ENCODE measurements at regions not wholly inside any gene's neighbourhood (a gene's known extent, or its start where the extent isn't known, plus 50 kb on each side); places are given as distances from the start of the nearest gene placed in this dataset.

- Histone ChIP-seq H3K27me3 (ENCODE audit: control insufficient read depth, insufficient read depth, low read length) (no peaks in the 10 kb centered on the region), H3K9ac (ENCODE audit: insufficient read depth, low read length) (no peak overlapping the region), H3K4me2 (ENCODE audit: extremely low read depth, insufficient read depth, low read length) (no peak overlapping the region), H3K79me2 (ENCODE audit: control insufficient read depth, insufficient read depth, low read length) (no peaks in the 10 kb centered on the region), H3K4me3 (replicated peaks in 1 of 4; ENCODE audit: control extremely low read depth in 1 of 4, insufficient read depth in 1 of 4, low read depth in 3 of 4, low read length in 4 of 4) (no peak overlapping the region), H3K9me3 (ENCODE audit: control insufficient read depth, insufficient read depth, low read depth, low read length) (no peaks in the 10 kb centered on the region), H3K4me1 (ENCODE audit: control insufficient read depth, extremely low read depth, insufficient read depth, low read length) (no peaks in the 10 kb centered on the region), H3K27ac (ENCODE audit: insufficient read depth, low read length) (no peak overlapping the region), H3K36me3 (ENCODE audit: control insufficient read depth, insufficient read depth, low read length) (no peaks in the 10 kb centered on the region), H4K20me1 (ENCODE audit: control insufficient read depth, extremely low read depth, insufficient read depth, low read length) (no peaks in the 10 kb centered on the region), H2AFZ (ENCODE audit: low read length) (no peak overlapping the region)
- TF ChIP-seq CTCF (conservative IDR thresholded peaks at IDR 0.05 in 1 of 2, IDR thresholded peaks at IDR 0.05 in 1 of 2; ENCODE audit: low read depth in 1 of 2, low read length in 2 of 2) (no peak), EZH2 (IDR thresholded peaks at IDR 0.05; ENCODE audit: low read length, missing control alignments) (no peak)
- peak in 1 of 2 donors; percentile 46 for DNase-seq (ENCODE audit: low read depth in 2 of 2)
Observed at GRCh38 chr13:72284791-72285190, 417.8 kb upstream of the DACH1 start.

GRCh38 chr13:72261732-72262131 is 394.7 kb upstream of the DACH1 start:
- H2AFZ ChIP-seq (ENCODE audit: low read length) = no peak overlapping the region
- H4K20me1 ChIP-seq (ENCODE audit: control insufficient read depth, extremely low read depth, insufficient read depth, low read length) = no peaks in the 10 kb centered on the region
- no peaks in the 10 kb centered on the region for H3K27me3 ChIP-seq (ENCODE audit: control insufficient read depth, insufficient read depth, low read length)
- H3K79me2 ChIP-seq (ENCODE audit: control insufficient read depth, insufficient read depth, low read length) = no peaks in the 10 kb centered on the region
- H3K4me1 ChIP-seq (ENCODE audit: control insufficient read depth, extremely low read depth, insufficient read depth, low read length) = no peaks in the 10 kb centered on the region
- H3K36me3 ChIP-seq (ENCODE audit: control insufficient read depth, insufficient read depth, low read length) = no peaks in the 10 kb centered on the region
- H3K9ac ChIP-seq (ENCODE audit: insufficient read depth, low read length) = no peak overlapping the region
- TF ChIP-seq EZH2 (IDR thresholded peaks at IDR 0.05; ENCODE audit: low read length, missing control alignments) = no peak
- no peak for TF ChIP-seq CTCF (conservative IDR thresholded peaks at IDR 0.05 in 1 of 2, IDR thresholded peaks at IDR 0.05 in 1 of 2; ENCODE audit: low read depth in 1 of 2, low read length in 2 of 2)
- no peak overlapping the region for H3K27ac ChIP-seq (ENCODE audit: insufficient read depth, low read length)
- H3K4me2 ChIP-seq (ENCODE audit: extremely low read depth, insufficient read depth, low read length) = no peak overlapping the region
- DNase-seq (ENCODE audit: low read depth in 2 of 2) = no peak
- H3K4me3 ChIP-seq (replicated peaks in 1 of 4; ENCODE audit: control extremely low read depth in 1 of 4, insufficient read depth in 1 of 4, low read depth in 3 of 4, low read length in 4 of 4) = no peak overlapping the region
- H3K9me3 ChIP-seq (ENCODE audit: control insufficient read depth, insufficient read depth, low read depth, low read length) = no peaks in the 10 kb centered on the region

DNA sequence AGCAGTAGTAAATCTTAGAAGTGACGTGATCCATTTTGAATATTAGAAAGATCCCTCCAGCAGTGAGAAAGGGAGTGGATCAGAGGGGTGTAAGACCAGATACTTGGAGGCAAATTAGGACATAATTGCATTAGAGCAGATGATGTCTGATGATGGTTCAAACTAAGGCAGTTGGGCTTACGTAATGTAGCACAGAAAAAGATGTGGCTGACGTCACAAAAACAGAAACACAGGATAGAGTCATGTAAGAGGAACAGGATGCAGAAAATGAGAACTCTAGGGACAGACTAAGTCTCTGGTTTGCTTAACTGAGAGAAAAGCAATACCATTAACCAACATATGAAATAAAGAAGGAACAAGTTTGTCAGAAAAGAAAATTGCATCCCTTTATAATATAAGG is 392.5 kb upstream of the DACH1 start:
- H3K9ac ChIP-seq (ENCODE audit: insufficient read depth, low read length) = no peak overlapping the region
- no peaks in the 10 kb centered on the region for H3K36me3 ChIP-seq (ENCODE audit: control insufficient read depth, insufficient read depth, low read length)
- no peaks in the 10 kb centered on the region for H3K9me3 ChIP-seq (ENCODE audit: control insufficient read depth, insufficient read depth, low read depth, low read length)
- H3K79me2 ChIP-seq (ENCODE audit: control insufficient read depth, insufficient read depth, low read length) = no peaks in the 10 kb centered on the region
- no peak overlapping the region for H2AFZ ChIP-seq (ENCODE audit: low read length)
- TF ChIP-seq CTCF (conservative IDR thresholded peaks at IDR 0.05 in 1 of 2, IDR thresholded peaks at IDR 0.05 in 1 of 2; ENCODE audit: low read depth in 1 of 2, low read length in 2 of 2) (no peak), EZH2 (IDR thresholded peaks at IDR 0.05; ENCODE audit: low read length, missing control alignments) (no peak)
- no peaks in the 10 kb centered on the region for H4K20me1 ChIP-seq (ENCODE audit: control insufficient read depth, extremely low read depth, insufficient read depth, low read length)
- H3K27me3 ChIP-seq (ENCODE audit: control insufficient read depth, insufficient read depth, low read length) = no peaks in the 10 kb centered on the region
- no peak overlapping the region for H3K27ac ChIP-seq (ENCODE audit: insufficient read depth, low read length)
- H3K4me1 ChIP-seq (ENCODE audit: control insufficient read depth, extremely low read depth, insufficient read depth, low read length) = no peaks in the 10 kb centered on the region
- no peak overlapping the region for H3K4me2 ChIP-seq (ENCODE audit: extremely low read depth, insufficient read depth, low read length)
- no peak for DNase-seq (ENCODE audit: low read depth in 2 of 2)
- no peak overlapping the region for H3K4me3 ChIP-seq (replicated peaks in 1 of 4; ENCODE audit: control extremely low read depth in 1 of 4, insufficient read depth in 1 of 4, low read depth in 3 of 4, low read length in 4 of 4)

All from fibroblast of lung (primary cell).